ENCODE measurements at regions not wholly inside any gene's neighbourhood (a gene's known extent, or its start where the extent isn't known, plus 50 kb on each side); places are given as distances from the start of the nearest gene placed in this dataset.

GRCh38 chr12:88291498-88292131, 149.5 kb downstream of the TMTC3 start:
- no peaks in the 10 kb centered on the region for H3K27me3 ChIP-seq (ENCODE audit: control insufficient read depth in 2 of 2, insufficient read depth in 2 of 2, low read length in 2 of 2)
- no peaks in the 10 kb centered on the region for H3K36me3 ChIP-seq (ENCODE audit: control insufficient read depth in 2 of 2, insufficient read depth in 2 of 2, low read length in 2 of 2)
- no peaks in the 10 kb centered on the region for H3K4me1 ChIP-seq (ENCODE audit: control insufficient read depth in 2 of 2, insufficient read depth in 2 of 2, low read length in 2 of 2)
- H3K9me3 ChIP-seq (ENCODE audit: control insufficient read depth in 2 of 2, low read length in 2 of 2), result no peaks in the 10 kb centered on the region
- H3K27ac ChIP-seq (ENCODE audit: low read depth in 2 of 2, low read length in 2 of 2), result no peak overlapping the region
- H3K4me3 ChIP-seq (ENCODE audit: low read length in 2 of 2), result no peak overlapping the region
- H3K9ac ChIP-seq (ENCODE audit: low read depth in 1 of 2, low read length in 2 of 2), result no peak overlapping the region

- no peaks in the 10 kb centered on the region for H3K4me1 ChIP-seq (ENCODE audit: control insufficient read depth in 2 of 2, insufficient read depth in 2 of 2, low read length in 2 of 2)
- H3K36me3 ChIP-seq (ENCODE audit: control insufficient read depth in 2 of 2, insufficient read depth in 2 of 2, low read length in 2 of 2), result no peaks in the 10 kb centered on the region
- H3K9ac ChIP-seq (ENCODE audit: low read depth in 1 of 2, low read length in 2 of 2), result no peak overlapping the region
- H3K4me3 ChIP-seq (ENCODE audit: low read length in 2 of 2), result no peak overlapping the region
- no peaks in the 10 kb centered on the region for H3K9me3 ChIP-seq (ENCODE audit: control insufficient read depth in 2 of 2, low read length in 2 of 2)
- no peak overlapping the region for H3K27ac ChIP-seq (ENCODE audit: low read depth in 2 of 2, low read length in 2 of 2)
- H3K27me3 ChIP-seq (ENCODE audit: control insufficient read depth in 2 of 2, insufficient read depth in 2 of 2, low read length in 2 of 2), result no peaks in the 10 kb centered on the region
Measured at GRCh38 chr12:88298014-88298682, 156.0 kb downstream of the TMTC3 start.

DNA sequence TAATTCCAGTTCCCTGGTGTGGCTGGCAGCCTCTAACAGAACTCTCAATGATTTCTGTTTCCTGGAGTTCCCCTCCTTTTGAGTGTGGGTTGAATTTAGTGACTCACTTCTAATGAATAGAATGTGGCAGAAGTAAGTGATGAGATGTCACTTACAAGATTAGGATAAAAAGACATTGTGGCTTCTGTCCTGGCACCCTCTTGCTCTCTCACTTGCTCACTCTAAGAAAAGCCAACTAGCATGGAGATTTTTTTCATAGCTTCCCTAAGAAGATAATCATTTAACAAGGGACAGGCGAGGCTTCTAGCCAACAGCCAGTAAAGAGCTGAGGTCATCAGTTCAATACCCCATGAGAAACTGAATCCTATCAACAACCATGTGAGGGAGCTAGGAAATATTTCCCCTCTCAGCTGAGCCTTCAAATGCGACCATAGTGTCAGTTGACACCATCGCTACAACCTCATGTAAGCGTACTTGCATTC, 156.7 kb downstream of the TMTC3 start:
- Histone ChIP-seq H3K27me3 (ENCODE audit: control insufficient read depth in 2 of 2, insufficient read depth in 2 of 2, low read length in 2 of 2) (no peaks in the 10 kb centered on the region), H3K4me1 (ENCODE audit: control insufficient read depth in 2 of 2, insufficient read depth in 2 of 2, low read length in 2 of 2) (no peaks in the 10 kb centered on the region), H3K9me3 (ENCODE audit: control insufficient read depth in 2 of 2, low read length in 2 of 2) (no peaks in the 10 kb centered on the region), H3K4me3 (ENCODE audit: low read length in 2 of 2) (no peak overlapping the region), H3K36me3 (ENCODE audit: control insufficient read depth in 2 of 2, insufficient read depth in 2 of 2, low read length in 2 of 2) (no peaks in the 10 kb centered on the region), H3K27ac (ENCODE audit: low read depth in 2 of 2, low read length in 2 of 2) (no peak overlapping the region), H3K9ac (ENCODE audit: low read depth in 1 of 2, low read length in 2 of 2) (no peak overlapping the region)

DNA sequence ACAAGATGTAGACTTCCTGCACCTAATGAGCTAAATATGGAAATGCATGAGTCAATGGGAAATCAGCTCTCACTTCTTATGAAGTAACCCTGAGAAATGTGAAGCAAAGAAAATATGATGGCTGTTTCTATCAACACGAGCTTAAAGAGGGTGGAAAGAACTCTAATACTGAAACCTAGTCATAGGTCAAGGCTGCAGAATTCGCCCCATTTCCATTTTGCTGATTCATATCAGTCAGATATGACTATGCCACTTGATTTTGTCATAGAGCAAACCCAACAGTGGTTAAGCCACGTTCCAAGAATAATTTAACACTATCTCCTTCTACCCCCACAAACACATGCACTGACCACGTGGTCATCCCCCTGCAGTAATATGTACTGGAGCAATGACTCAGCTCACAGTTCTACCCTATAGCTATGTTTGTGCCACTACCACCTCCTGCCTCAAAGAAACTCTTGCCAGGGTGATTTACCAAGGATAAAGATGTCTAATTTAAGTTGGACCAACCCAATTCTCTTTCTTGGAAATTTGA, 157.5 kb downstream of the TMTC3 start:
- no peaks in the 10 kb centered on the region for H3K9me3 ChIP-seq (ENCODE audit: control insufficient read depth in 2 of 2, low read length in 2 of 2)
- H3K27me3 ChIP-seq (ENCODE audit: control insufficient read depth in 2 of 2, insufficient read depth in 2 of 2, low read length in 2 of 2), result no peaks in the 10 kb centered on the region
- no peak overlapping the region for H3K27ac ChIP-seq (ENCODE audit: low read depth in 2 of 2, low read length in 2 of 2)
- H3K4me1 ChIP-seq (ENCODE audit: control insufficient read depth in 2 of 2, insufficient read depth in 2 of 2, low read length in 2 of 2), result no peaks in the 10 kb centered on the region
- no peak overlapping the region for H3K9ac ChIP-seq (ENCODE audit: low read depth in 1 of 2, low read length in 2 of 2)
- no peaks in the 10 kb centered on the region for H3K36me3 ChIP-seq (ENCODE audit: control insufficient read depth in 2 of 2, insufficient read depth in 2 of 2, low read length in 2 of 2)
- H3K4me3 ChIP-seq (ENCODE audit: low read length in 2 of 2), result no peak overlapping the region

- H3K36me3 ChIP-seq (ENCODE audit: control insufficient read depth in 2 of 2, insufficient read depth in 2 of 2, low read length in 2 of 2), result no peaks in the 10 kb centered on the region
Measured at GRCh38 chr12:88300931-88301330, 158.8 kb downstream of the TMTC3 start.

DNA sequence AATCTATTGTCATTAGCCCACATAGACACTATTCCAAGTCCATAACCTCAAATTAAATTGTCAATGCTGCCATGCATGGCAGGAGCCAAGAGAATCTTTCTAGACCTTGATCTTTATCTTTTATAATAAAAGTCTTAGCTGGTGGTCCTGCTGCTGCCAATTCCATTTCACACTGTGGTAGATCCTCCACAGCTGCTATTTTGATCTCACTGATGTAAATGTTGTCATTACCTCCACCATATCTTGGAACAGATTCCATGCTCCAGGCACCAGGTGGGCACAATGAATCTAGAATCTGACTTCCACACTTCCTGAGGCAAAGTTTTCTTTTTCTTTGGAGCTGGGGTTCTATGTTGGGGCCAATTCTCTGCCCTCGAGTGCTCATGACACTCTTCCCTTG, 161.2 kb downstream of the TMTC3 start:
- Histone ChIP-seq H3K36me3 (ENCODE audit: control insufficient read depth in 2 of 2, insufficient read depth in 2 of 2, low read length in 2 of 2) (no peaks in the 10 kb centered on the region), H3K27ac (ENCODE audit: low read depth in 2 of 2, low read length in 2 of 2) (no peak overlapping the region), H3K27me3 (ENCODE audit: control insufficient read depth in 2 of 2, insufficient read depth in 2 of 2, low read length in 2 of 2) (no peaks in the 10 kb centered on the region), H3K4me1 (ENCODE audit: control insufficient read depth in 2 of 2, insufficient read depth in 2 of 2, low read length in 2 of 2) (no peaks in the 10 kb centered on the region), H3K9ac (ENCODE audit: low read depth in 1 of 2, low read length in 2 of 2) (no peak overlapping the region), H3K4me3 (ENCODE audit: low read length in 2 of 2) (no peak overlapping the region), H3K9me3 (ENCODE audit: control insufficient read depth in 2 of 2, low read length in 2 of 2) (no peaks in the 10 kb centered on the region)

More at GRCh38 chr12:88300931-88301330, 158.8 kb downstream of the TMTC3 start:
- no peaks in the 10 kb centered on the region for H3K4me1 ChIP-seq (ENCODE audit: control insufficient read depth in 2 of 2, insufficient read depth in 2 of 2, low read length in 2 of 2)
- no peak overlapping the region for H3K27ac ChIP-seq (ENCODE audit: low read depth in 2 of 2, low read length in 2 of 2)
- H3K9ac ChIP-seq (ENCODE audit: low read depth in 1 of 2, low read length in 2 of 2), result no peak overlapping the region
- no peaks in the 10 kb centered on the region for H3K27me3 ChIP-seq (ENCODE audit: control insufficient read depth in 2 of 2, insufficient read depth in 2 of 2, low read length in 2 of 2)
- H3K4me3 ChIP-seq (ENCODE audit: low read length in 2 of 2), result no peak overlapping the region
- H3K9me3 ChIP-seq (ENCODE audit: control insufficient read depth in 2 of 2, low read length in 2 of 2), result no peaks in the 10 kb centered on the region

GRCh38 chr12:88305254-88305890, 163.3 kb downstream of the TMTC3 start:
- no peaks in the 10 kb centered on the region for H3K9me3 ChIP-seq (ENCODE audit: control insufficient read depth in 2 of 2, low read length in 2 of 2)
- H3K4me3 ChIP-seq (ENCODE audit: low read length in 2 of 2), result no peak overlapping the region
- no peak overlapping the region for H3K9ac ChIP-seq (ENCODE audit: low read depth in 1 of 2, low read length in 2 of 2)
- no peaks in the 10 kb centered on the region for H3K27me3 ChIP-seq (ENCODE audit: control insufficient read depth in 2 of 2, insufficient read depth in 2 of 2, low read length in 2 of 2)
- no peaks in the 10 kb centered on the region for H3K4me1 ChIP-seq (ENCODE audit: control insufficient read depth in 2 of 2, insufficient read depth in 2 of 2, low read length in 2 of 2)
- no peak overlapping the region for H3K27ac ChIP-seq (ENCODE audit: low read depth in 2 of 2, low read length in 2 of 2)
- no peaks in the 10 kb centered on the region for H3K36me3 ChIP-seq (ENCODE audit: control insufficient read depth in 2 of 2, insufficient read depth in 2 of 2, low read length in 2 of 2)

DNA sequence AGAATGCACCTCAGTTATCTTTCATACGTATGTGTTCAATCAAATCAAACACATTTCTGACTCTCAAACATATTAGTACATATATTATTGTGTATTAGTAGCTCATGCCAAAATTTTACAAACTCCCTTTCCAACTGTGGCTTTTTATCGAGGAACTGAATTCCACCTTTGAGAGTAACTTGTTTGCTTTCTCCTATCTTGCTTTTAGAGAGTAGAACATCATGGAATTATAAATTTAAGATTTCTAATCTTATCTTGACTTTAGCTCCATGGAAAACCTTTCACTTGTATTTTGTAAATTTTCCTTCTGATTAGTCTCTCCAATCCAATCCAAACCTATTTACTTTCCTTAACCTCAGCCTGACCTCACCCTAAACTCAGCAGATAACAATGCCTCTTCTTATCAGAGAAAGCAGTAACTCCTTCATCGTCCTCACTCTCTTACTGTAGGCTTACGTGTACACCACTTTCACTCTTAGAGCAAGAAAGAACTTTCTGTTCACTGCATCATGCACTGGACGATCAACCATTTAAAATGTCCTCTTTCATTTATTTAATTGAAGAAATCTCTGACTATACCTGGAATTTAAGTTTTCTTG, 164.5 kb downstream of the TMTC3 start:
- H3K9me3 ChIP-seq (ENCODE audit: control insufficient read depth in 2 of 2, low read length in 2 of 2), result no peaks in the 10 kb centered on the region
- H3K4me3 ChIP-seq (ENCODE audit: low read length in 2 of 2), result no peak overlapping the region
- no peaks in the 10 kb centered on the region for H3K36me3 ChIP-seq (ENCODE audit: control insufficient read depth in 2 of 2, insufficient read depth in 2 of 2, low read length in 2 of 2)
- no peaks in the 10 kb centered on the region for H3K27me3 ChIP-seq (ENCODE audit: control insufficient read depth in 2 of 2, insufficient read depth in 2 of 2, low read length in 2 of 2)
- no peak overlapping the region for H3K9ac ChIP-seq (ENCODE audit: low read depth in 1 of 2, low read length in 2 of 2)
- no peak overlapping the region for H3K27ac ChIP-seq (ENCODE audit: low read depth in 2 of 2, low read length in 2 of 2)
- no peaks in the 10 kb centered on the region for H3K4me1 ChIP-seq (ENCODE audit: control insufficient read depth in 2 of 2, insufficient read depth in 2 of 2, low read length in 2 of 2)

- Histone ChIP-seq H3K9ac (ENCODE audit: low read depth in 1 of 2, low read length in 2 of 2) (no peak overlapping the region), H3K4me1 (ENCODE audit: control insufficient read depth in 2 of 2, insufficient read depth in 2 of 2, low read length in 2 of 2) (no peaks in the 10 kb centered on the region), H3K27me3 (ENCODE audit: control insufficient read depth in 2 of 2, insufficient read depth in 2 of 2, low read length in 2 of 2) (no peaks in the 10 kb centered on the region), H3K4me3 (ENCODE audit: low read length in 2 of 2) (no peak overlapping the region), H3K9me3 (ENCODE audit: control insufficient read depth in 2 of 2, low read length in 2 of 2) (no peaks in the 10 kb centered on the region), H3K27ac (ENCODE audit: low read depth in 2 of 2, low read length in 2 of 2) (no peak overlapping the region), H3K36me3 (ENCODE audit: control insufficient read depth in 2 of 2, insufficient read depth in 2 of 2, low read length in 2 of 2) (no peaks in the 10 kb centered on the region)
Measured at GRCh38 chr12:88307961-88308360, 165.9 kb downstream of the TMTC3 start.

DNA sequence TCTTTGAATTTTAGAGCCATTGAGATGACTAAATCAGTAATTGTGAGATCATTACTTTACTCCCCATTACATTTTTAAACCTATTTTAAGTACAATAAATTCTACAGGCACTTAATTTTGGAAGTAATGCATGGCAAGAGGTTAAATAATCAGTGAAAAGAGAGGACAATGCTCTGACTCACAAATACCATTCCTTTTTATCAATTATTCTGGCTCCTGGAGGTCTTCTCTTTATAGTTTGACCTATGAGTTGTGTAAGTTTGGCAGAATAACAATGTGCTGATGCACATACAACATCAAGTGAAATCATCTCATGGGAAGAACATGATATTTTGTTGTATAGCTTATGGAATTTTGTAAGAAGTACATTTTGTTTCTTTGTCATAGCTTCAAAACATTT, 166.7 kb downstream of the TMTC3 start:
- no peaks in the 10 kb centered on the region for H3K4me1 ChIP-seq (ENCODE audit: control insufficient read depth in 2 of 2, insufficient read depth in 2 of 2, low read length in 2 of 2)

More for the DNA sequence above, 166.7 kb downstream of the TMTC3 start:
- Histone ChIP-seq H3K36me3 (ENCODE audit: control insufficient read depth in 2 of 2, insufficient read depth in 2 of 2, low read length in 2 of 2) (no peaks in the 10 kb centered on the region), H3K9me3 (ENCODE audit: control insufficient read depth in 2 of 2, low read length in 2 of 2) (no peaks in the 10 kb centered on the region), H3K9ac (ENCODE audit: low read depth in 1 of 2, low read length in 2 of 2) (no peak overlapping the region), H3K4me3 (ENCODE audit: low read length in 2 of 2) (no peak overlapping the region), H3K27me3 (ENCODE audit: control insufficient read depth in 2 of 2, insufficient read depth in 2 of 2, low read length in 2 of 2) (no peaks in the 10 kb centered on the region), H3K27ac (ENCODE audit: low read depth in 2 of 2, low read length in 2 of 2) (no peak overlapping the region)

All from mucosa of rectum (tissue), 2 donors.